HG02798 (cell line): ENCODE measurements at regions not wholly inside any gene's neighbourhood (a gene's known extent, or its start where the extent isn't known, plus 50 kb on each side); places are given as distances from the start of the nearest gene placed in this dataset.
A peak's percentile ranks its signal among the peaks of the same experiment; 100 is the strongest.

Experiments used
- ATAC-seq: cut with Tn5 transposase; IDR thresholded peaks from one replicate; pipeline ENCODE4 v1.9.1; 2021; ENCODE audit warnings: mild to moderate bottlenecking; ENCODE audit not compliant: unreplicated experiment, poor library complexity

DNA sequence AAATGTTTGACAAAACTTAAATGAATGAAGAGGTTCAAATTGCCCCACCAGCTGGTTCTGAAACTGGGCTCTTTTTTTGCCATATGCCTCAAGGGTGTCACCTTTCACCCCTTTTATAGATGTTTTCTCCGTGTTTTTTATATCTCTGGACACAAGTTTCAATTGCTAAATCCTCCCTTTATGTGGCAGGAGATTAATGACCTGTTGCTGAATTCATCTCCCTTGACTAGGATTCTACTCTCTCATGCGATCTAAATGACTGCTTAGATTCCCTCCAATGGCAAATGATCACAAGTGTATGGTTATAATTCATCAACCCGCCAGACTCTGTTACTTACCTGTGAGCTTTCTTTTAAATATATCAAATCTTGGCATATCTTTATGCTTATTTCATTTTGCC lies 677.0 kb upstream of the POT1 start:
- no peak for ATAC-seq

DNA sequence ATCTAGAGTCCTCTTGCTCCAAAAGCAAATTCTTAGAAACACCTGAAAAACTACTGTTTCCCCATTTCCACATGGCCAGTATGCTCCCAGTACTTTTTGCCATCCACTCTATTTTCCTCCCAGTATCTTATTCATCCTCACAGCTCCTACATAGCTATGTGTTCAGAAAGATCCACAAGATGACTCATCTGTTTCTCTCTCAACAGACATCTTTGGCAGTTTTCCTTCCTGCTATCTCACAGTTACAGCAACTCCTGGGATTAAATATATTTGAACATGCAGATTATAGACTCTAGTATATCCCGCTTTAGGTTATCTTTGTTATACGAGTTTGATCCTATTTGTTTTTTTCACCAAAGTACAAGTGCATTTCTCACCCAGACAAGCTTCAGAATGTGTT lies 675.6 kb upstream of the POT1 start:
- no peak for ATAC-seq

DNA sequence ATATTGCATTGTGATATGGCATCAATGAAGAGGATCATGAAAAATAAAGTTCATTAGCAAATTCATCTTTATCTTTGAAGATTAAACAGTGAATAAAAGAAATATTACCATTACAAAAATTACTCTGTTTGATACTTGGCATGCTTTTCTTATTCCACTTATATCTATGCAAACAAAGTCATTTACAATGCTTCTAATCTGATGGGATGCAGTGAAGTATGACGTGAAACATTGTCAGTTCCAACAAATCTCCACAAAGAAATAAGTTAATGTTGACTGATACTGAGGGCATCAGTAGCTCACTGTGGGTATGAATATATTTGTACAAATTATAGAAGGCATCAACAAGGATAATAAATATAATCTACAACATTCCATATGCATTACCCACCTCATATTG lies 672.8 kb upstream of the POT1 start:
- ATAC-seq, result no peak

DNA sequence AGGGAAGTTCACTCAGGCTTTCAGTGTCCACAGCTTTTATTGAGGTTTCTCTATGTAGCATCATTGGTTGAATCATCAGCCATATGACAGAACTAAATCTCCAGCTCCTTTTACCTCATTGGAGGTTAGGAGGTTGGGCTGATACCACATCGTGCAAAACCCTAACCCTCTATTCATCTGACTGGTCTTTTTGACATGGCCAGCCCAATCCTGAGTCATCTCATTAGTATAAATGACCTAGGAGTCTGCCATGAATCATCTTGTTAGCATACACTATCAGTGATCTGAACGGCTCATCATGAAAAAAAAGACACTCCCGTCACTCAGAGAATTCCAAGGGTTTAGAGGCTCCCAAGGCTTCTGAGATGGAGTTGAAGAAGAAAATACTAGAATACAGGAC lies 669.8 kb upstream of the POT1 start:
- no peak for ATAC-seq

DNA sequence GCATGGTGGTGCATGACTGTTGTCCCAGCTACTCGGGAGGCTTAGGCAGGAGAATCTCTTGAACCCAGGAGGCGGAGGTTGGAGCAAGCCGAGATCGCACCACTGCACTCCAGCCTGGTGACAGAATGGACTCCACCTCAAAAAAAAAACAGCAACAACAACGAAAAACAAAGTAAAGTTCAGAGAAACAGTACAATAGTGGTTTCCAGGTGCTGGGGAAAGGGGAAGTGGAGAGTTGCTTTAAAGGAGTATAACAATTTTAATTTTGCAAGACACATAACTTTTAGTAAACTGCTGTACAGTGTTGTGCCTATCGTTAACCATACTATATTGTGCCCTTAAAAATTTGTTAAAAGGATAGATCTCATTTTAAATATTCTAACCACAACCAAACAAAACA lies 662.7 kb upstream of the POT1 start:
- ATAC-seq, result no peak

DNA sequence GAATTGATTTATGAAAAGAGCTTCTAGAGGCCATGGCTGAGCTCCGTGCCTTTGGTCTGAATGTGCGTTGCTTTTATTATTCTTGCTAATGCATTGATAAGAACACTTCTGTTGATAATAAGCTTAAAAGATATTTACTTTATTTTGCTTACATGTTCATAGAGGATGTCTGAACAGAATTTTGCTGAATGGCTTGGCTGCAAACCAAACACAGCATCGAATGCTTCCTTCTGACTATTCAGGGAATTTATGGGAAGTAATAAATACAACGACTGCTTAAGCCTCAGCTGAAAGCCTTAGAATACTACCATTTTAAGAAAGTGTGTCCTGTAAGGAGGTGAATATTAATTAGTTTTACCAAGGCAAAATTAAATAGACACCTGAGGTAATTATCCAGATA lies 643.5 kb upstream of the POT1 start:
- no peak for ATAC-seq

DNA sequence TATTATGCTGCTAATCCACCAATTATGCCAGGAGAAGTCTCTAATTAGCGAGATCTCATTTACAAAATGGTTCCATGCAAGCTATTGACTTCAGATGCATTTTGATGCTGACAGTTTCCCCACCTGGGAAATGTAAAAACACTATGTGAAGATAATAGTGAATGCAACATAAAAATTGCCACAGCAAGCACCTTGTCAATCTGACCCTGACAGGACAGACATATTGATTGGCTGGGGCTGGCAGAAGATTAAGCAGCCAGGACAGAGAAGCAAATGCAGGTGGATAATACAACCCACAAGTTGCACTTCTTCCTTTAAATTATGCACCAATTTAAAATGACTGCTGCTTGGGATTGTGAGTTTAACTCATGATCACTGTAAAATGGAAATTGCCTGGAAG lies 642.8 kb upstream of the POT1 start:
- ATAC-seq, result no peak

DNA sequence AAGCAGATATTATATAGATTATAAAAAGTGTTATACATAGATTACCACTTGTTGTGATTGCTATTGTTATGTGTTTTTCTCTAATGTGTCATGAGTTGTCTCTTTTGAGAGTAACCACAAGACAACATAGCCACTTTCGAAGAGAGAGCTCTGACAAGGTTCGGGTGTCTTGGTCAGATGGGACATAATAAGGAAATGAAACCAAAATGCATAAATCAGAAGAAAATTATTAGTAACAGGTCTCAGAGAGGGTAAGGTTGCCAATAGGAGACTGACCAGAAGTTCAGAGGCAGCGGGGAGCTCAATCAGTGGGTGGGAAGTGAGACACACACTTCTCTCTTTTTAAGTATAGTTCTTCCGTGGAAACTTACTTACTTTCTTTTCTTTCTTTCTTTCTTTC lies 639.2 kb upstream of the POT1 start:
- peak; percentile 99 for ATAC-seq

DNA sequence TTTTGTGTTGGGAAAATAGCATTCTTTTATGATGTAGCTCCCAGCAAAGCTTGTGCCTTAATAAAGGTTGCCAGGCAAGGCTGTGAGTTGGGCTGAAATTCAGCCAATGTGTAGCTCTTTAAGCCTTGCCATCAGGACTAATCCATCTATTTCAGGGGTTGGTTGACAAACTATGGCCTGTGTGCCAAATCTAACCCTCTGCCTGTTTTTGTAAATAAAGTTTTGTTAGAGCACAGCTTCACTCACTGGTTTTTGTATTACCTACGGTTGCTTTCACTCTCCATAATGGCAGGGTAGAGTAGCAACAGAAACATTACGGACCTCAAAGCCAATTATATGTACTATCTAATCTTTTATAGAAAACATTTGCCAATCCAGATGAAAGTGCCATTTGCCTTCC lies 638.1 kb upstream of the POT1 start:
- no peak for ATAC-seq

DNA sequence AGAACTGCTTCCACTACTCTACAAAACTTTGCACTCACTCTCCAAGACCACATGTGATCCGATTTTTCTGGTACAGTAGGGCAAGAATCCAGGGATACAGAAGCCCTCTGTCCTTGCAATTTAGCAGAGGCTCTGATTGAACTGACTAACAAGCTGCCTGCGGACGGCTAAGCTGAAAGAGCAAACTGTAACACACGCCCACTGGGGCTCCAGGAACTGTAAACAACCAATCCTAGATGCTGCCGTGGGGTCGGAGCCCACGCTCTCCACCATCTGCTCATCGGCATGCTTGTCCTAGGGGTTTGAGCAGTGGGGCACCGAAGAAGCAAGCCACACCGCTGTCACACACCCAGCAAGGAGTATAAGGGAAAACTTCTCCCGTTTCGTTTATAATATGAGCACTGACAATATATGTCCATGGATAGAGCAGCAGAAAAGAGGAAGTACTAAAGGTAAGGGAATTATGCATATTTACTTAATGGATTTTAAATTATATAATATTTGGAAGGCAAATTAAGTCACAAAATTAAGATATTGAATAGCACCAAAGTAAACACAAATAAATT lies 634.4 kb upstream of the POT1 start:
- ATAC-seq, result no peak

DNA sequence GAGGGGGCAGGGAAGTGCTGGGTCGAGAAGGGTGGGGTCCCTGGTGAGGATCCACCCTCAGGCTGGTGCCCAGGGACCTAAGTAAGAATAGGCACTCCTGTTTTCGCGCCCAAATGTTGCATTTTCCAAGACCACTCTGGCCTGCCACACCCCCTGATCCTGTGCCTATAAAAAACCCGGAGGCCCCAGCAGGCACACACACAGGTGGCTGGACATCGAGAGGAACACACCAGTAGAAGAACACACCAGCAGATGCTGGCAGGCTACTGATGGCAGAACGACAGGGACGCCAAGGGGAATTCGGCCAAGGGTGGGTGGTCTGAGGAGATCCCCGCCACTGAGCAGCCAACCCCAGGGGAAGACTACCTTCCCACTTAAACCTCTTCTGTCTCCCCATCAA lies 633.9 kb upstream of the POT1 start:
- no peak for ATAC-seq

DNA sequence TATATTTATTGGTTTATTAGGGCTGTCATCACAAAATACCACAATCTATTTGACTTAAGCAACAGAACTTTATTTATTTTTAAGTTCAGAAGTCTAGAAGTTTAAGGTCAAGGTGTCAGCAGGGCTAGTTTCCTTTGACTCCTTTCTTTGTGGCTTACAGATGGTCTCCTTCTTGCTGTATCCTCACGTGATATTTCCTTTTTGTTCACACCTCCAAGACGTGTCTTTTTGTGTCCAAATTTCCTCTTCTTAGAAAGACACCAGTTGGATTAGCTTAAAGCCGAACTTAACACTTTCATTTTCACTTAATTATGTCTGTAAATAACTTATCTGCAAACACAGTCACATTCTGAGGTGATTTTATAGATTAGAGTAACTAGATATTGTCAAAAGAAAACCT lies 631.4 kb upstream of the POT1 start:
- no peak for ATAC-seq

DNA sequence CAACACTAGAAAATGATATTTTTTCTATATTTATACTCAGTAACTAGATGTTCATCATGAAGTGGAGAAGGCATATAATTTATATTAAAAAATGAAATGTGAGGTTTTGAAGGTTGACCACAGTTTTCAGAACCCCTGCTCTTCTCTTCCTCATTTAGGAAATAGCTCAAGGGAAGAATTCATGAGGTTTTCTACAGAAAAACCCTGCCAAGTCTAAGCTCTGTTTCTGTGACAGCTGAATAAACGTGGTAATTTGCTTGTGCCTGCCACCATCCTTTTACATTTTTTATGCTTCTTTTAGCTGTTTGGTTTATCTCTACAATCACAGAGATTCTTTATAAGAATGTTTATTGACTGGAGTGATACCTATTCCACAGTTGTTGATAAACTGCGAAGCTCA lies 630.3 kb upstream of the POT1 start:
- no peak for ATAC-seq

DNA sequence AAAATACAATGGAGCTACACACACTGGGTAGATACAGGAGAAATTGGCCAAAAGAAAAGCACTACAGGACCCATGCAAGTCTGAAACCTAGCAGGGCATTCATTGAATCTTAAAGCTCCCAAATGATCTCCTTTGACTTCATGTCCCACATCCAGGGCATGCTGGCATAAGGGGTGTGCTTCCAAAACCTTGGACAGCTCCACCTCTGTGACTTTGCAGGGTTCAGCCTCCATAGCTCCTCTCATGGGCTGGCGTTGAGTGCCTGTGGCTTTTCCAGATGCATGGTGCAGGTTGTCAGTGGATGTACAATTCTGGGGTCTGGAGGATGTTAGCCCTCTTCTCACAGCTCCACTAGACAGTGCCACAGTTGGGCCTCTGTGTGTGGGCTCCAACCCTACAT lies 626.3 kb upstream of the POT1 start:
- ATAC-seq, result no peak

DNA sequence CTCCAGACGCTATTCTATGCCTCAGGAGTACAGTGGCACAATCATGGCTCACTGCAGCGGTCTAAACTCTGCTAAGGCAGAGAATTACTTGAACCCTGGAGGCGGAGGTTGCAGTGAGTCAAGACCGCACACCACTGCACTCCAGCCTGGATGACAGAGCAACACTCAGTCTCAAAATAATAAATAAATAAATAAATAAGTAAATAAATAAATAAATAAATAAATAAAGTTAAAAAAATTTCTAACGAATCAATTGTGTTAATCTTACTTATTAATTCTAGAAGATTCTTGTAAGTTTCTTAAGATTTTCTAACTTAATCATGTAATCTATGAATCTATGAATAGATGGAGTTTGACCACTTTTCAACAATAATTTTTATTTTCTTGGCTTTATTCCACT lies 621.4 kb upstream of the POT1 start:
- no peak for ATAC-seq

DNA sequence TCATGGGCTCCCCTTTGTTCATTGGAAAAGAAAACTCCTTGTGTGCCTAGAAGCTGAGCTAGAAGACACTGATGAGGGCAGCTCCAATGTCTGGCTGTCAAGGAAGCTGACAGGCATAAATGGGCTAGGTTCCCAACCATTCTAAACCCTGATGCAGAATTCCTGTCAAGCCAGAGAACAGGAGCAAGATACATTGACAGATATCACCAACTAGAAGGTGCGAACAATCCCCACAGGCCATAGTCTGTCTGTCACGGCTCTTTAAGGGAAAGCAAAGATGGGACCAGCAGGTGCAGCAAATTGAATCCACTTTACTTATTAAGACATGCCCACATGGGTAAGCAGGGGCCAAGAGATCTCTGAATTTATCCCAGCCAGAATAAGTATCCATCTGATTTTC lies 617.9 kb upstream of the POT1 start:
- ATAC-seq, result no peak

DNA sequence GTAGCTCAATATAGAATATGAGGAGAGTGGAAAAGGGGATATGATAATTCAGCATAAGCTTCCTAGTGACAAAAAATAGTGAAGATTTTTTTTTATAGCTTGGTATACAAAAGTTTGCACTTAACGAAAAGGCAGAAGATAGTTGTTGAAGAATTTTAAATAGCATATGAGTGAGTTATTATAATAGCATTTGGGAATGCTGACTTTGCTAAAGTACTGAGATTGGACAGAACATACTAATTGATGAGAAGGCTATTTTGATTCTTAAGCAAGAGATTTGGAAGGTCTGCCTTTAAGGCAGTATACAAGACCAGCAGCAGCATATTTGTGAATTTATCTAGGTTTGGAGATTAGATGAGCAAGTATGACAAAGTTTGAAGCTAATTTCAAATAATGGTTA lies 600.9 kb upstream of the POT1 start:
- ATAC-seq, result no peak

DNA sequence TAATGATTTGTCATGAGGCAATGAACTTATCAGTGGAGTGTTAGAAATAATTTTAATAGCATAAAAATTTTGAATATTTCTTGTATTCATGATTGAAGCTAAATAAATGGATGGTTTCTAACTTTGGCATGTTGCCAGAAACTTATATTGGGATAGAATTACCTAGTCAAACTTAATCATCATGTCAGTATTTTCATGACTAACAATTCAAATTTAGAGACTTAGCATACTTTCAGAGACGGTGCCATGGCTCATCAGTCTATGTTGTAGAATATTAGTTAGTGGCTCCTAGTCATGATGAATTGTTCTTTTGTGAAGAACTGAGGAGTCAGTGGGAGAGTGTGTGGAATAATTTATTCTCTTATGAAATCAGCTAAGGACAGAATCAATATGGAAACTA lies 599.6 kb upstream of the POT1 start:
- ATAC-seq, result no peak

DNA sequence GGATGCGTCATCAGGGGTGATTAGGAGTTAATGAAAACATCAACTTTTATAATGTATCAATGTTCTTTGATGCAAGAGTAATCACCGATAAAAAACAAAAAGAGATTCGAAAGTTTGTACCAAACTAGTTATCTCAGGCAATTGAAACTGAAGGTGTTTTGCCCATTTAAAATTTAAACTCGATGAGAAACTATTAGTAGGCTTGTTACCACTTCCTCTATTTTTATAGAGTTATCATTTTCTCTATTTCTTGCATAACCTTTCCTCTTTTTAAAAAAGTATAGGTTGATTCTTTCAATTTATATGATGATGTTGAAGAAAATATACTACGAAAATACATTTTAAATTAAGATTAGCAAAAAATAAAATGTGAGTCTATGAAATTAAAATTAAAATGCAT lies 597.3 kb upstream of the POT1 start:
- ATAC-seq, result no peak

DNA sequence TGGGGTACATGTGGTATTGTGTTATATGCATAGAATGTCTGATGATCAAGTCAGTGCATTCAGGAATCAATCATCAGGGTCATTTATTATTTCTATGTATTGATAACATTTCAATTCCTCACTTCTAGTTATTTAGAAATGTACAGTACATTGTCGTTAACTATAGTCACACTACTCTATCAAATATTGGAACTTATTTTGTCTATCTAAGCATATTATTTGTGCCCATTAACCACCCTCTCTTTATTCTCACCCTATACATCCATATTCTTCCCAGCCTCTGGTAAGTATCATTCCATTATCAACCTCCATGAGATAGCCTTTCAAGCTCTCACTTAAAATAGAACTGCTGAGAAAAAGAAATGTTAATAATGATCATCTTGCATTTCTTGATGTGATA lies 596.5 kb upstream of the POT1 start:
- no peak for ATAC-seq

DNA sequence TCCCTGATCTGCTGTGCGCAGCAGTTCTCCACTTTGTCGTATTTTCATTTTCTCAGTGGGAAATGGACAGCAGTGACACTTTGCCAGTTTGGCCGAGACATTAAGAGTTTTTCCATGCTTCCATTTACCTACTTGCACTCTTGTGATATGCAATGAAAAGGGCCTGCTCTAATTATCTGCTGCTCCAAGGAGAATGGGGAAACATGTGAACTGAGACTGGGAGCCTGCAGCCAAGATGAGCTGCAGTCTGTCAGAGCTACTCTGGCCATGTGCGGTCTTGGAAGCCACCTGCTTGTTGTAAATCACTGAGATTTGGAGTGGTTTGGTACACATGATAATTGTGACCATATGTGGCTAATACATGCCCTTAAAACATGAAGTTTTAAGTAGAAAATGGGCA lies 586.6 kb upstream of the POT1 start:
- no peak for ATAC-seq

DNA sequence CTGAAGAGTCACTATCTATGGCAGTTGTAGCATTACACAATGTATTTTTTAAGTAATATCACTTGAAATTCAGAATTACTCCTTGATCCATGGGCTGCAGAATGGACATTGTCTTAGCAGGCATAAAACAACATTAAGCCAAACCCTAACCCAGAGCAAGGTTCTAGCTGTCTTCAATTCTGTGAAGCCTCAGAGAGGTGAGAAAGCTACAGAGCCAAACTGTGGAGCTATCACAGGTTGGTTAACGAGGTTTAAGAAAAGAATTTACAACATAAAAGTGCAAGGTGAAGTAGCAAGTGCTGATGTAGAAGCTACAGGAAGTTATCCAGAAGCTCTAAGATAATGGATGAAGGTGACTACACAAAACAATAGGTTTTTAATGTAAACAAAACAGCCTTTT lies 582.7 kb upstream of the POT1 start:
- ATAC-seq, result no peak

DNA sequence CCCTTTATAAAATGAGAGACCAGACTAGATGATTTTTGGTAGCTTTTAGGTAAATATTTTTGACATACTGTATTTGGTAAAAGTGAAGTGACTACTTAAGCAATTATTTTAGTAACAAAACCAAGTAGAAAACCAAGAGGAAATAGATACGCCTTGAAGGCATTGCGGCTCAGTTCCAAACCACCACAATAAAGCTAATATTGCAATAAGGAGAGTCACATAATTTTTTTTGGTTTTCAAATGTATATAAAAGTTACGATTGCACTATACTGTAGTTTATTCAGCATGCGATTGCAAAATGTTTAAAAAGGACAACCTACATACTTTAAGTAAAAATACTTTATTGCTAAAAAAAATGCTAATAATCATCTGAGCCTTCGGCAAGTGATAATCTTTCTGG lies 581.7 kb upstream of the POT1 start:
- ATAC-seq, result no peak
